Natural killer cell (primary cell): ENCODE measurements at regions not wholly inside any gene's neighbourhood (a gene's known extent, or its start where the extent isn't known, plus 50 kb on each side); places are given as distances from the start of the nearest gene placed in this dataset.

Experiments used
- ATAC-seq, 3 donors: fragments of 150-1000 bp in 2 of 3; fragments of 200-7000 bp in 1 of 3; cut with Tn5 transposase; 1 replicate in 1 of 3; 2 replicates in 2 of 3; pipeline ENCODE4 v1.10.0; 2021; ENCODE audit warnings: mild to moderate bottlenecking in 2 of 3, moderate library complexity in 2 of 3
- DNase-seq, 2 donors: peaks; one replicate each; pipeline versions ENCODE4 v3.0.0 to v3.0.0-alpha.2; 2013 to 2021; ENCODE audit warnings: mixed read lengths in 1 of 2
- H3K27ac ChIP-seq: one replicate; pipeline ENCODE4 v1.5.1; 2013; ENCODE audit warnings: mild to moderate bottlenecking, low read length
- H3K27me3 ChIP-seq: one replicate; pipeline ENCODE4 v1.6.1; 2013; ENCODE audit warnings: low read length; ENCODE audit not compliant: control insufficient read depth, insufficient read depth
- H3K36me3 ChIP-seq: one replicate; pipeline ENCODE4 v1.6.1; 2013; ENCODE audit warnings: low read length; ENCODE audit not compliant: control insufficient read depth, insufficient read depth
- H3K4me1 ChIP-seq: one replicate; pipeline ENCODE4 v1.6.1; 2013; ENCODE audit warnings: low read length; ENCODE audit not compliant: control insufficient read depth, insufficient read depth
- H3K4me3 ChIP-seq: one replicate; pipeline ENCODE4 v1.5.1; 2013; ENCODE audit warnings: low read length
- H3K9me3 ChIP-seq: one replicate; pipeline ENCODE4 v1.6.1; 2013; ENCODE audit warnings: low read length; ENCODE audit not compliant: control insufficient read depth, insufficient read depth
- H3K27ac Mint-ChIP-seq, 2 donors: one replicate each; pipeline ENCODE4 v1.8.0; 2022; ENCODE audit warnings: mild to moderate bottlenecking in 2 of 2, mixed read lengths in 2 of 2, moderate library complexity in 1 of 2
- H3K27me3 Mint-ChIP-seq, 2 donors: one replicate each; pipeline ENCODE4 v1.8.0; 2022; ENCODE audit warnings: low read depth in 2 of 2, mixed read lengths in 2 of 2
- H3K36me3 Mint-ChIP-seq: one replicate; pipeline ENCODE4 v1.8.0; 2022; ENCODE audit warnings: mixed read lengths
- H3K4me1 Mint-ChIP-seq, 2 donors: one replicate each; pipeline ENCODE4 v1.8.0; 2022; ENCODE audit warnings: mixed read lengths in 2 of 2
- H3K4me3 Mint-ChIP-seq: one replicate; pipeline ENCODE4 v1.8.0; 2022; ENCODE audit warnings: mild to moderate bottlenecking, moderate library complexity, mixed read lengths
- H3K9me3 Mint-ChIP-seq, 2 donors: one replicate each; pipeline ENCODE4 v1.8.0; 2022; ENCODE audit warnings: mixed read lengths in 2 of 2
- CTCF ChIP-seq: fragments of 200-600 bp; IDR thresholded peaks from one replicate; pipeline ENCODE4 v1.8.0; 2022; ENCODE audit warnings: antibody characterized with exemption
- WGBS: methylation state at CpG from one replicate; pipeline ENCODE4 v1.1.7; 2013; ENCODE audit warnings: missing lambda C conversion rate; ENCODE audit not compliant: insufficient coverage; 5-methylcytosine and 5-hydroxymethylcytosine counted together
- intact Hi-C: fragments of 100-400 bp; cut with micrococcal nuclease; formaldehyde crosslinking; loops from one replicate; pipeline ENCODE4 v1.14.2; 2022

GRCh38 chr5:1975898-1976765 is 93.4 kb upstream of the IRX4 start:
- no peaks in the 10 kb centered on the region for H3K36me3 Mint-ChIP-seq
- DNase-seq (no peak), ATAC-seq (no peak)
- Histone ChIP-seq H3K27me3 (no peaks in the 10 kb centered on the region), H3K9me3 (no peaks in the 10 kb centered on the region), H3K36me3 (no peaks in the 10 kb centered on the region), H3K27ac (no peak overlapping the region), H3K4me1 (no peaks in the 10 kb centered on the region), H3K4me3 (no peak overlapping the region)
- H3K27ac Mint-ChIP-seq: no peak overlapping the region
- peaks cover 3 to 38% of the 10 kb centered on the region in 2 donors for H3K27me3 Mint-ChIP-seq
- no peaks in the 10 kb centered on the region for H3K9me3 Mint-ChIP-seq
- intact Hi-C loops: no loop called here
- 80% methylated on average over 9 of the region's 12 CpGs for WGBS
- H3K4me1 Mint-ChIP-seq: no peaks in the 10 kb centered on the region
- no peak for TF ChIP-seq CTCF
- H3K4me3 Mint-ChIP-seq: no peak overlapping the region

GRCh38 chr5:1975406-1975715 is 92.6 kb upstream of the IRX4 start:
- Histone ChIP-seq H3K4me3 (no peak overlapping the region), H3K9me3 (no peaks in the 10 kb centered on the region), H3K27ac (no peak overlapping the region), H3K36me3 (no peaks in the 10 kb centered on the region), H3K27me3 (no peaks in the 10 kb centered on the region), H3K4me1 (no peaks in the 10 kb centered on the region)
- TF ChIP-seq CTCF: no peak
- no peak overlapping the region for H3K4me3 Mint-ChIP-seq
- no peaks in the 10 kb centered on the region for H3K36me3 Mint-ChIP-seq
- DNase-seq: no peak
- no peak for ATAC-seq
- H3K27ac Mint-ChIP-seq: no peak overlapping the region
- no peaks in the 10 kb centered on the region for H3K4me1 Mint-ChIP-seq
- 35% methylated on average over 5 of the region's 7 CpGs for WGBS
- H3K9me3 Mint-ChIP-seq: no peaks in the 10 kb centered on the region
- intact Hi-C loops: no loop called here
- peaks cover 3 to 38% of the 10 kb centered on the region in 2 donors for H3K27me3 Mint-ChIP-seq

GRCh38 chr5:1974501-1975405 is 92.0 kb upstream of the IRX4 start:
- H3K27me3 ChIP-seq: no peaks in the 10 kb centered on the region
- DNase-seq (no peak), ATAC-seq (no peak)
- intact Hi-C loops: no loop called here
- Mint-ChIP-seq H3K27ac (no peak overlapping the region), H3K4me3 (no peak overlapping the region), H3K9me3 (no peaks in the 10 kb centered on the region), H3K36me3 (no peaks in the 10 kb centered on the region), H3K4me1 (no peaks in the 10 kb centered on the region), H3K27me3 (peaks cover 2 to 33% of the 10 kb centered on the region in 2 donors)
- H3K36me3 ChIP-seq: no peaks in the 10 kb centered on the region
- no peaks in the 10 kb centered on the region for H3K4me1 ChIP-seq
- TF ChIP-seq CTCF: no peak
- H3K27ac ChIP-seq: no peak overlapping the region
- no peak overlapping the region for H3K4me3 ChIP-seq
- 89% methylated on average over 16 of the region's 18 CpGs for WGBS
- H3K9me3 ChIP-seq: no peaks in the 10 kb centered on the region
